Spleen (tissue), 11 donors: ENCODE measurements at regions not wholly inside any gene's neighbourhood (a gene's known extent, or its start where the extent isn't known, plus 50 kb on each side); places are given as distances from the start of the nearest gene placed in this dataset.
"Not testable (repeated sequence)": the region's sequence is repeated elsewhere in the genome, so short reads cannot be mapped to it uniquely, and the experiment has no call there.

Experiments
- DNase-seq: peaks from one replicate; pipeline ENCODE4 v3.0.0-alpha.2; 2020
- H3K27ac ChIP-seq, 8 donors: fragments of 200-600 bp; sonication (generic) in 7 of 8; 1 replicate in 4 of 8; 2 replicates in 4 of 8; pipeline versions ENCODE4 v1.5.0 to v1.8.0; 2016 to 2021; ENCODE audit warnings: inconsistent platforms in 4 of 8, mild to moderate bottlenecking in 4 of 8, moderate library complexity in 1 of 8
- H3K27me3 ChIP-seq, 7 donors: fragments of 200-600 bp; sonication (generic) in 6 of 7; replicated peaks in 1 of 7; 1 replicate in 4 of 7; 2 replicates in 3 of 7; pipeline versions ENCODE4 v1.5.0 to v1.8.0; 2016 to 2021; ENCODE audit warnings: inconsistent platforms in 3 of 7, mild to moderate bottlenecking in 1 of 7
- H3K36me3 ChIP-seq, 6 donors: fragments of 200-600 bp; sonication (generic) in 5 of 6; 1 replicate in 4 of 6; 2 replicates in 2 of 6; pipeline versions ENCODE4 v1.5.0 to v1.8.0; 2016 to 2021; ENCODE audit warnings: inconsistent platforms in 2 of 6
- H3K4me1 ChIP-seq, 6 donors: fragments of 200-600 bp; sonication (generic) in 5 of 6; 1 replicate in 3 of 6; 2 replicates in 3 of 6; pipeline versions ENCODE4 v1.5.0 to v1.8.0; 2016 to 2021; ENCODE audit warnings: inconsistent platforms in 3 of 6
- H3K4me3 ChIP-seq, 8 donors: fragments of 200-600 bp; sonication (generic) in 7 of 8; 1 replicate in 4 of 8; 2 replicates in 4 of 8; pipeline versions ENCODE4 v1.5.0 to v1.8.0; 2016 to 2021; ENCODE audit warnings: inconsistent platforms in 4 of 8, mild to moderate bottlenecking in 4 of 8, moderate library complexity in 2 of 8
- H3K9me3 ChIP-seq, 8 donors: fragments of 200-600 bp; sonication (generic) in 7 of 8; 1 replicate in 4 of 8; 2 replicates in 4 of 8; pipeline versions ENCODE4 v1.5.0 to v1.8.0; 2016 to 2021; ENCODE audit warnings: inconsistent platforms in 4 of 8
- POLR2A ChIP-seq, 3 donors: fragments of 450-650 bp; IDR thresholded peaks; one replicate each; pipeline ENCODE4 v1.5.1; 2017; ENCODE audit warnings: antibody characterized with exemption in 3 of 3, mild to moderate bottlenecking in 1 of 3
- POLR2AphosphoS5 ChIP-seq, 3 donors: sonication (generic); formaldehyde crosslinking; IDR thresholded peaks; one replicate each; pipeline ENCODE4 v1.5.1; 2017; ENCODE audit warnings: antibody characterized with exemption in 3 of 3
- WGBS, 5 donors: extraction: QIAGEN DNeasy Blood & Tissue Kit in 3 of 5; methylation state at CpG; one replicate each; pipeline versions ENCODE4 v1.1.5 to v1.1.7; 2013 to 2018; 5-methylcytosine and 5-hydroxymethylcytosine counted together
- intact Hi-C: fragments of 100-400 bp; cut with DNase I; formaldehyde crosslinking; loops from one replicate; pipeline ENCODE4 v1.15.0; 2023; ENCODE audit warnings: low total_unique reads
- TF ChIP-seq, protein P1 (sequence below), 11 experiments: fragments of 200-600 bp in 7 of 11; fragments of 450-650 bp in 4 of 11; sonication (generic) in 4 of 11; IDR thresholded peaks in 8 of 11; conservative IDR thresholded peaks in 3 of 11; 1 replicate in 7 of 11; 2 replicates in 4 of 11; pipeline versions ENCODE4 v1.4.0 to v1.8.0; 2016 to 2021; ENCODE audit warnings: antibody characterized with exemption in 11 of 11, inconsistent platforms in 4 of 11, mild to moderate bottlenecking in 1 of 11
- donor health status: healthy with polysubstance abuse.
- donor health status: DM: no; HTN: no; CAD: no; lungs with moderate emphysema.
- donor health status: DM: no; HTN: no; CAD: no.
- donor health status: Bipolar disorder and iron deficiency.
- donor health status: healthy.
- donor health status: DM: no; HTN: no; CAD: no.
- donor health status: DM: yes; HTN: yes; CAD: no.

DNA sequence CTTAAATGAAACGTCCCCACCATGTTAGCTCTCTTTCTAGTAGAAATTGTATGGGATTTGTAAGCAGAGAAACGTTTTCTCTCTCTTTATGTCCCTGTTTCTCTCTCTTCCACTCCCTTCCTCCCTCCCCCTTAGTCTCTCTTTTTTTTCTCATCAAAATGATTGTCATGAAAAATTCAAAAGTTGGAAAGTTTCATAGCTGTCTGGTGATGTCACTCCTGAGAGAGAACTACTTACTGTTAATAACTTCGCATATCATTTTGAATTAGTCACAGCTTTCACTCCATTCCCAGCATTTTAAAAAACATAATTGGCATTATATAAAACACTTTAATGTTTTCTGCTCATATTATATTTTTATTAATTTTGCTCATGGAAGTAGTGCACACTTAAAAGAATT, 331.1 kb downstream of the C3orf38 start:
- TF ChIP-seq POLR2A (IDR thresholded peaks at IDR 0.05): no peak
- TF ChIP-seq POLR2AphosphoS5 (IDR thresholded peaks at IDR 0.05): no peak
- TF ChIP-seq, protein P1, sequence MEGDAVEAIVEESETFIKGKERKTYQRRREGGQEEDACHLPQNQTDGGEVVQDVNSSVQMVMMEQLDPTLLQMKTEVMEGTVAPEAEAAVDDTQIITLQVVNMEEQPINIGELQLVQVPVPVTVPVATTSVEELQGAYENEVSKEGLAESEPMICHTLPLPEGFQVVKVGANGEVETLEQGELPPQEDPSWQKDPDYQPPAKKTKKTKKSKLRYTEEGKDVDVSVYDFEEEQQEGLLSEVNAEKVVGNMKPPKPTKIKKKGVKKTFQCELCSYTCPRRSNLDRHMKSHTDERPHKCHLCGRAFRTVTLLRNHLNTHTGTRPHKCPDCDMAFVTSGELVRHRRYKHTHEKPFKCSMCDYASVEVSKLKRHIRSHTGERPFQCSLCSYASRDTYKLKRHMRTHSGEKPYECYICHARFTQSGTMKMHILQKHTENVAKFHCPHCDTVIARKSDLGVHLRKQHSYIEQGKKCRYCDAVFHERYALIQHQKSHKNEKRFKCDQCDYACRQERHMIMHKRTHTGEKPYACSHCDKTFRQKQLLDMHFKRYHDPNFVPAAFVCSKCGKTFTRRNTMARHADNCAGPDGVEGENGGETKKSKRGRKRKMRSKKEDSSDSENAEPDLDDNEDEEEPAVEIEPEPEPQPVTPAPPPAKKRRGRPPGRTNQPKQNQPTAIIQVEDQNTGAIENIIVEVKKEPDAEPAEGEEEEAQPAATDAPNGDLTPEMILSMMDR (IDR thresholded peaks at IDR 0.05 in 8 of 11, conservative IDR thresholded peaks at IDR 0.05 in 3 of 11): no peak
- 48 to 64% (median 50%) methylated on average over 3 of the region's 3 CpGs for WGBS, 5 donors
- no peak for DNase-seq

DNA sequence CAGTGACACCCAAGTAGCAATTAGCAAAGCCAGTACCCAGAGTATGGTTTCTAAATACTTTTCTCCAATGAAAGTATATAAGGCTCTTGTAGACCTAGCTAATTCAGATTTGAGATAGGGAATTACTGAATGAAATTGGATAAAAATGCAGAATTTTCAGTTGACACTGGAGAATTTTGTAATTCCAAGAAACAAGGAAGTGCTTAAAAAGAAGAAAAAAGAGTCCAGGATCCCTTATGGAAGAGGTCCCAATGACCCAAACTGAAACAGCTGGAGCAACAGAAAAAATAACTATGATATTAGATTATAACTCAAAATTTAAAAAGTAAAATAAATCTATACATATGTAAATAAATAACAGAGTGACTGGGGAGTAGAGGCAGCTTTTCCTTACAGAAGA, 335.2 kb downstream of the C3orf38 start:
- H3K9me3 ChIP-seq: no peaks in the 10 kb centered on the region
- no peak overlapping the region for H3K4me3 ChIP-seq
- intact Hi-C loops: no loop called here
- DNase-seq: no peak
- no peaks in the 10 kb centered on the region for H3K36me3 ChIP-seq
- no peaks in the 10 kb centered on the region for H3K27me3 ChIP-seq
- H3K27ac ChIP-seq: no peak overlapping the region
- TF ChIP-seq, protein P1 (IDR thresholded peaks at IDR 0.05 in 8 of 11, conservative IDR thresholded peaks at IDR 0.05 in 3 of 11): no peak
- no peak for TF ChIP-seq POLR2AphosphoS5 (IDR thresholded peaks at IDR 0.05)
- TF ChIP-seq POLR2A (IDR thresholded peaks at IDR 0.05): no peak
- no peaks in the 10 kb centered on the region for H3K4me1 ChIP-seq

More for the DNA sequence above, 331.1 kb downstream of the C3orf38 start:
- Histone ChIP-seq H3K36me3 (no peaks in the 10 kb centered on the region), H3K4me3 (no peak overlapping the region), H3K27me3 (no peaks in the 10 kb centered on the region), H3K27ac (no peak overlapping the region), H3K9me3 (no peaks in the 10 kb centered on the region), H3K4me1 (no peaks in the 10 kb centered on the region)
- intact Hi-C loops: no loop called here

DNA sequence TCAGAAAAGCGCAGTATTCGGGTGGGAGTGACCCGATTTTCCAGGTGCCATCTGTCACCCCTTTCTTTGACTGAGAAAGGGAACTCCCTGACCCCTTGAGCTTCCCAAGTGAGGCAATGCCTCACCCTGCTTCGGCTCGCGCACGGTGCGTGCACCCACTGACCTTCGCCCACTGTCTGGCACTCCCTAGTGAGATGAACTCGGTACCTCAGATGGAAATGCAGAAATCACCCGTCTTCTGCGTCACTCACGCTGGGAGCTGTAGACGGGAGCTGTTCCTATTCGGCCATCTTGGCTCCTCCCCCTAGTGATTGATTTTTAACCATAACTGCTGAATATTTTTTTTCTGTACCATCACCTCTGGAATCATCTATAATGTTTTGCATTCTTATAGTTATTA, 359.1 kb downstream of the C3orf38 start:
- H3K36me3 ChIP-seq, H3K4me3 ChIP-seq, H3K27ac ChIP-seq, intact Hi-C loops, DNase-seq, H3K4me1 ChIP-seq, H3K27me3 ChIP-seq: not testable (repeated sequence)
- WGBS, 5 donors: 88 to 92% (median 91%) methylated on average over 15 of the region's 15 CpGs
- H3K9me3 ChIP-seq: peaks cover 0 to 16% (median 0%) of the 10 kb centered on the region in 8 donors

DNA sequence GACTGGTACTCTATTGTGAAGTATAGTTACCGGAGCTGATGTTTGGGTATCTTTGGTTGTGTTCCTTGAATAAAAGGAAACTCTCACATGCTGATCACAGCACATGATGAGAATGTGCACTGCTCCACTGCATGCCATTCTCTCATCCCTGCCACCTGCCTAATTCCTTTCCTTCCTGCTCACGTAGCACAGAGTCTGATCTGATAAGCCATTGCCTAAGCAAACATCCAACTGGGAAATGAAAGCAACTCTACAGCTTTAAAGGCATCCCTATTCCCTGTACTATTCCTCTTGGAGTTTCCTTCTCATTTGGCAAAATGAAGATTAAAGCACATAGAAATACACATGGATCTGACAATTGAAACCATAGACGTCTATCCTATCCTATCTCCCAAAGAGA, 359.8 kb downstream of the C3orf38 start:
- H3K4me3 ChIP-seq: no peak overlapping the region
- no peaks in the 10 kb centered on the region for H3K36me3 ChIP-seq
- intact Hi-C loops: no loop called here
- H3K9me3 ChIP-seq: peaks cover 0 to 16% (median 0%) of the 10 kb centered on the region in 8 donors
- WGBS, 5 donors: 71 to 89% (median 81%) methylated on average over 3 of the region's 3 CpGs
- H3K27ac ChIP-seq: no peak overlapping the region
- no peak for DNase-seq
- no peaks in the 10 kb centered on the region for H3K4me1 ChIP-seq
- no peaks in the 10 kb centered on the region for H3K27me3 ChIP-seq
- TF ChIP-seq POLR2A (IDR thresholded peaks at IDR 0.05): no peak
- TF ChIP-seq POLR2AphosphoS5 (IDR thresholded peaks at IDR 0.05): no peak
- TF ChIP-seq, protein P1 (IDR thresholded peaks at IDR 0.05 in 8 of 11, conservative IDR thresholded peaks at IDR 0.05 in 3 of 11): no peak

DNA sequence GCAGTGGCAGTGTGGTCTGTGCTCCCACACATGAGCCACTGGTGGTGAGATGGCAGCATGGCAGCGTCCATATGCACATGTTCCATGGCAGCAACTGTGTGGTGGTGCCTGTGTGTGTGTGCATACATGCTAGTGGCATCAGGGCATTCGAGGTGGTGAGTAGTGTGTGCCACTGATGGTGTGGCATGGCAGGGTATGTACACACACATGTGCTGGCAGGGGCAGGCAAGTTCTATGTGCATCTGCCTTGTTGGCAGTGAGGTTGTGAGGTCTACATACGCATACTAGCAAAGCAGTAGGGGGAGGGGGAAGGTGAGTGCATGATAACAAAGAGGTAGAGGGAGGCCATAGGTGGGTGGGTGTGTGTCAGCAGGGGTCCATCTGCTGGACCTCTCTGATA, 378.7 kb downstream of the C3orf38 start:
- TF ChIP-seq, protein P1 (IDR thresholded peaks at IDR 0.05 in 8 of 11, conservative IDR thresholded peaks at IDR 0.05 in 3 of 11): no peak
- TF ChIP-seq POLR2AphosphoS5 (IDR thresholded peaks at IDR 0.05) (no peak), POLR2A (IDR thresholded peaks at IDR 0.05) (no peak)
- no peak overlapping the region for H3K4me3 ChIP-seq
- H3K27ac ChIP-seq: no peak overlapping the region
- no peaks in the 10 kb centered on the region for H3K27me3 ChIP-seq
- intact Hi-C loops: no loop called here
- no peak for DNase-seq
- WGBS, 5 donors: 61 to 82% (median 68%) methylated on average over 3 of the region's 3 CpGs
- H3K9me3 ChIP-seq: peaks cover 0 to 23% (median 13%) of the 10 kb centered on the region in 8 donors
- no peaks in the 10 kb centered on the region for H3K4me1 ChIP-seq
- no peaks in the 10 kb centered on the region for H3K36me3 ChIP-seq
